Fibroblast of mammary gland (primary cell): ENCODE measurements at regions not wholly inside any gene's neighbourhood (a gene's known extent, or its start where the extent isn't known, plus 50 kb on each side); places are given as distances from the start of the nearest gene placed in this dataset.

Experiments used
- DNase-seq: peaks from one replicate; pipeline ENCODE4 v3.0.0-alpha.2; 2010; ENCODE audit warnings: low read depth
- H3K4me3 ChIP-seq: 2 replicates; pipeline ENCODE4 v1.5.1; 2011; ENCODE audit warnings: low read depth, mild to moderate bottlenecking, low read length, moderate library complexity; ENCODE audit not compliant: control insufficient read depth
- CTCF ChIP-seq: conservative IDR thresholded peaks from 2 replicates; pipeline ENCODE4 v1.5.1; 2011; ENCODE audit warnings: low read depth, low read length, inconsistent platforms; ENCODE audit not compliant: control insufficient read depth, insufficient read depth

- DNase-seq, result peak; percentile 61
- TF ChIP-seq CTCF, result no peak
- no peak overlapping the region for H3K4me3 ChIP-seq
Measured at GRCh38 chr15:98120561-98120960, 160.1 kb downstream of the ARRDC4 start.

- H3K4me3 ChIP-seq, result no peak overlapping the region
- peak; percentile 23 for DNase-seq
- TF ChIP-seq CTCF, result no peak
Measured at GRCh38 chr15:98121536-98121935, 161.0 kb downstream of the ARRDC4 start.

GRCh38 chr15:98121957-98122356 lies 161.5 kb downstream of the ARRDC4 start:
- H3K4me3 ChIP-seq, result no peak overlapping the region
- TF ChIP-seq CTCF, result no peak
- peak; percentile 8 for DNase-seq

GRCh38 chr15:98123297-98123696 lies 162.8 kb downstream of the ARRDC4 start:
- peak; percentile 40 for DNase-seq
- no peak for TF ChIP-seq CTCF
- H3K4me3 ChIP-seq, result no peak overlapping the region

GRCh38 chr15:98123834-98124233 lies 163.3 kb downstream of the ARRDC4 start:
- no peak for TF ChIP-seq CTCF
- DNase-seq, result peak; percentile 22
- no peak overlapping the region for H3K4me3 ChIP-seq

GRCh38 chr15:98124581-98124980 lies 164.1 kb downstream of the ARRDC4 start:
- H3K4me3 ChIP-seq, result no peak overlapping the region
- no peak for TF ChIP-seq CTCF
- peak; percentile 56 for DNase-seq

- peak; percentile 24 for DNase-seq
- H3K4me3 ChIP-seq, result no peak overlapping the region
- no peak for TF ChIP-seq CTCF
Measured at GRCh38 chr15:98126326-98127085, 166.0 kb downstream of the ARRDC4 start.
